ENCODE measurements at regions not wholly inside any gene's neighbourhood (a gene's known extent, or its start where the extent isn't known, plus 50 kb on each side); places are given as distances from the start of the nearest gene placed in this dataset.

- no peak for DNase-seq (ENCODE audit: low read depth)
Measured at GRCh38 chr7:128145191-128145590, 95.9 kb upstream of the LEP start.

DNA sequence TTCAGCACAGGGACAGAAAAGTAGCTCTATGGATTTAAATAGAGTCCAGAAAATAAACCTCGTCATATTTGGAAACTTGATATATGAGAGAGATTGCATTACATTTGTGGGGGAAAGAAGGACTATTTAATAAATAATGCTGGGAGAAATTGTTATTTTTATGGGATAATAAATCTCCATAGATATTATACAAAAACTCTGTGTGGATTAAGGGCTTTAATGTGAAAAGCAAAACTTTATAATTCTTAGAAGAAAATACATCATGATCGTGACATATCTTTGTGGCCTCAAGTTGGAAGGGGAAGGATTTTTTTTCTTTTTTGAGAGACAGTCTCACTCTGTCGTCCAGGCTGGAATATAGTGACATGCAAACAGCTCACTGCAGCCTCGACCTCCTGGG, 95.0 kb upstream of the LEP start:
- DNase-seq (ENCODE audit: low read depth): no peak

- no peak for DNase-seq (ENCODE audit: low read depth)
Measured at GRCh38 chr7:128148676-128149075, 92.4 kb upstream of the LEP start.

- DNase-seq (ENCODE audit: low read depth): no peak
Measured at GRCh38 chr7:128150223-128150865, 90.7 kb upstream of the LEP start.

DNA sequence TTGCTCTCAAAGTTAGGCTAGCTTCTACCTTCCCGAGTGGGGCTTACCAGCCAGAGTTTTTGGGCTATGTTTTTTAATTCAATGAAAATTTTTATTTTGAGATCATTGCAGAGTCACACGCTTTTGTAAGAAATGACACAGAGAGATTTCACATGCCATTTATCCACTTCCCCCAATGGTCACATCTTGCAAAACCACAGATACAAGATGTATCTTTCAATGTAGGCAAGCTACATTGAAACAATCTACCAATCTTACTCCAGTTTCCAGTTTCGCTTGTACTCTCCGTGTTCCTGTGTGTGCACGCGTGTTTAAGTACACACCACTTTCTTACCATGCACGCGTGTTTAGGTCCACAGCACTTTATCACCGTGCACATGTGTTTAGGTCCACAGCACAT, 89.4 kb upstream of the LEP start:
- DNase-seq (ENCODE audit: low read depth): no peak

DNA sequence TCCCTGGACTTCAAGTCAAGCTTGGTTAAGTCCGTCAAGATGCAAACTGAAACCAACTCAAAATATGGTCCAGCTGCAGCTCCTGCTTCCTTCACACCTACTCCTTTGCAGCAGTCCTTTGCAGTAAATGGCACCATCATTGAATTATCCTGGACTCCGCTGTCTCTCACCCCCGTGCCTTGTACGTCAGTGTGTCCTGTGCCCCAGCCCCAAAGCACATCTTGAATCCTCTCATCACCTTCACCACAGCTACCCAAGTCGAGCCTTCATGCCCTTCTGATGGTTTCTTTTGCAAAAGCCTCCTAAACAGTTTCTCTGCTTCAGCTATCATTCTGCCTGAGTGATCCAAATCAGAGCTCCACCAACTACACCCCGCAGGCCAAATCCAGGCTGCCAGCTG, 88.4 kb upstream of the LEP start:
- no peak for DNase-seq (ENCODE audit: low read depth)

GRCh38 chr7:128153436-128153835, 87.6 kb upstream of the LEP start:
- no peak for DNase-seq (ENCODE audit: low read depth)

DNA sequence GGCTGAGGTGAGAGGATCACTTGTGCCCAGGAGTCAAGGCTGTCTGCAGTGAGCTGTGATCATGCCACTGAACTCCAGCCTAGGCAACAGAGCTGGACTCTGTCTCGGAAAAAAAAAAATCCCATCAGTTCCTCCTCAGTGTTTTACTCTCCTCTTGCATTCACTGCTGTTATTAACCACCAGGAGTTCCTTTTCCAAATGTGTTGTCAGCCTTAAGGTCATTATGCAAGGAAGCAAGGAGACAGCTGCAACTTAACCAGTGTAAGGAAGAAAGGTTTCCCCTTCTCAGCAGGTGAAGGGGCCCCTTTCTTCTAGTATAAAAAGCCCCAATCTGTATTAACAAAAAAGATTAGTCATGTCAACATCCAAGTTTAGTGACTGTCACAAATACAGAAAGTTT, 86.6 kb upstream of the LEP start:
- no peak for DNase-seq (ENCODE audit: low read depth)

DNA sequence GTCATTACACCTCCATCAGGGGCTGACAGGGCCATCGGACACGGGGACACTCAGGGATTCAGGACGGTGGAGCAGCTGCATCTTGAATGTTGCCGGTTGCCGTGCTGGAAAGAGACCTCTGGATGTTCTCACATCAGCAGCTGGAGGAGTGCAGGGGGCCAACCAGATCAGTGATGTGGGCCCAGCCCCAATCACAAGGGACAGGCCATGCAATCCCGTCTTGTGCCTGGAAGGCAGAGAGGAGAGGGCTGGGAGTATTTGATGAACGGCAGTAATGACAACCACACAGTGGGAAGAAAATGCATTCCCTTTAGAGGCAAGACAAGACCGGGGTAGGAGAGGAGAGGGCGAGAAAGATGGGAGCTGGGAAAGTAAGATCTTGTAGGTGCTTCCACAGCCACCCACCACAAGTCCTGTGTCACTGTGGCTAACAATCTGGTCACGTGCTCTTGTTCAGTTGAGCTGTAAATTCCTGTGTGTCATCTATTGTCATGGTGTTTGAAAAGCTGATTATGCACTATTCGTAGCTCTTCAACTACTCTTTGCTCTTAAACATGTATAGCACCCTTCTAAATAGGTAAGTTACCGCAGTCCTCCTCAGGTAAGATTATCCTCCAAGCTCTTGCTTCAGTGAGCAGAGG, 85.9 kb upstream of the LEP start:
- no peak for DNase-seq (ENCODE audit: low read depth)

DNA sequence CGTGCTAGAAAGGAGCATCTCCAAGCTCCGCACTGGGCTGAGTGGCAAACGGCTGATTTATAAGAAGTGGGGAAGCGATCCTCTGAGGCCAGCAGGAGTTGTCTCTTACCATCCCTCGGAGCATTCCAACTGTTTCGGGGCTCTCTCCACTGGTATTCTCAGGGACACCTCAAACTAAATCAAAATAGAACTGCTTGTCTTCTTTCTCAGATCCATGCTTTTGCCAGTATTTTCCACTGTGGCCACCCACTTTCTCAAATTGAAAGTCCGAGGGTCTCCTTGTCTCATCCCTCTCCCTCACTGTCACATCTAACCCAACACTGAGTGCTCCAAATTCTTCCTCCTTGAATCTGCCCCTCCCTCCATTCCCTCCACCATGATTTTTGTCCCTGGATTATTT, 83.2 kb upstream of the LEP start:
- DNase-seq (ENCODE audit: low read depth): no peak

DNA sequence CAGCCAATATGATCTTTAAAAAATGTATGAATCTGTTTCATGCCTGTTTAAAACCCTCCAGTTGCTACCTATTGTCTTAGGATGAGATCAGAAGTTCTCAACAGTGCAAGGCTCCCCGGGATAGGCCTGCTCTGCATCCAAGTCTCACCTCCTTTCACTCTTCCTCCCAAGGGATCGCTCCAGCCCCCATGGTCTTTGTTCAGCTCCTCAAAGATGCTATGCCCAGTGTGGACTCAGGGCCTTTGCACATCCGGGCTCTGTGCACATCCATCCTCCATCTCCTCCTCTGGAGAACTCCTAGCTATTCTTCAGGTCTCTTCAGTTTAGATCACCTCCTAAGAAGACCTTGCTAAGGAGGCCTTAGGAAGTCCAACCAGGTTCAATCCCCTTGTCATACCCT, 82.7 kb upstream of the LEP start:
- no peak for DNase-seq (ENCODE audit: low read depth)

- no peak for DNase-seq (ENCODE audit: low read depth)
Measured at GRCh38 chr7:128160296-128160695, 80.8 kb upstream of the LEP start.

GRCh38 chr7:128161466-128162125, 79.5 kb upstream of the LEP start:
- no peak for DNase-seq (ENCODE audit: low read depth)

- no peak for DNase-seq (ENCODE audit: low read depth)
Measured at GRCh38 chr7:128162666-128163065, 78.4 kb upstream of the LEP start.

GRCh38 chr7:128163473-128163872, 77.6 kb upstream of the LEP start:
- no peak for DNase-seq (ENCODE audit: low read depth)

GRCh38 chr7:128164061-128164954, 76.8 kb upstream of the LEP start:
- DNase-seq (ENCODE audit: low read depth): no peak

GRCh38 chr7:128164955-128165670, 76.0 kb upstream of the LEP start:
- no peak for DNase-seq (ENCODE audit: low read depth)

DNA sequence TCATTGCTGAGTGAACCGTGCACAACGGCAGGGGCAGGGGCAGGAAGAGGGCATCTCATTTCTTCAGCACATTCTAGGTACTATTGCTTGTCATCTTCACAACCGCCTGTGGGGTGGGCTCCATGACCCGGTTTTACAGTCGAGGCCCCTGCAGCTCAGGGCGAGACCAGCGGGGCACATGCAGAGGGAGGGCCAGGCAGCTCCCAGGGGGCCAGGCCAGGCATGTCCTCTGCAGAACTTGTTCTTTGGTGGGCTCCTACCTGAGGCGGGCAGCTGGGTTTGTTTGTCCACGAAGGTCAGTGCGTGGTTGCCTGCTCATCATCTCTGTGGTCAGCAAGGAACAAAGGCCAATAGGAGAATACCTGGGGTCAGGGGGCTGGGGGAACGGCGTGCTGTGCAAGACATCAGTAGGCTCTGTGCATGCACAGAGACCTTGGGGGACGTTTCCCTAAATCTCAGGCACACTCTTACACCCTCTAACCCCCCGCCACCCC, 75.1 kb upstream of the LEP start:
- no peak for DNase-seq (ENCODE audit: low read depth)

DNA sequence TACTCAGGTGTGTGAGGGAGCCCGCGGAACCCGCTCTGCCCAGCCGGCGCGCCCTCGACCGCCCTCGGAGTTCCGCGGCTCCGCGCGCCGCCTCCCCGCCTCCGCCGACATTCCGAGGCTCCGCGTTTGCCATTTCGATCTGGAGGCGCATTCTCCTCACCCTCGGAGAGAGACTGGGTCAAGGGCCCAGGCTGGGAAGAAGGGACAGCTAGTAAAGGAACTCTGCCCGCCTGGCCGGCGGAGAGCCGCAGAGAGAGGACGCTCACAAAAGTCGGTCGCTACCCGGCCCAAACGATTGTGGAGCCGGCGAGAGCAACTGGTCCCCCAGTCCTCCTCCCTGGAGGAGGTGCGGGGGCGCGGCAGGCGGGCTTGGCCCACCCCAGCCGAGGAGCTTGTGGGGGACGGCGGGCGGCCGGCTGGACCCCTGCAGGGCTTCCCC, 74.5 kb upstream of the LEP start:
- no peak for DNase-seq (ENCODE audit: low read depth)

DNA sequence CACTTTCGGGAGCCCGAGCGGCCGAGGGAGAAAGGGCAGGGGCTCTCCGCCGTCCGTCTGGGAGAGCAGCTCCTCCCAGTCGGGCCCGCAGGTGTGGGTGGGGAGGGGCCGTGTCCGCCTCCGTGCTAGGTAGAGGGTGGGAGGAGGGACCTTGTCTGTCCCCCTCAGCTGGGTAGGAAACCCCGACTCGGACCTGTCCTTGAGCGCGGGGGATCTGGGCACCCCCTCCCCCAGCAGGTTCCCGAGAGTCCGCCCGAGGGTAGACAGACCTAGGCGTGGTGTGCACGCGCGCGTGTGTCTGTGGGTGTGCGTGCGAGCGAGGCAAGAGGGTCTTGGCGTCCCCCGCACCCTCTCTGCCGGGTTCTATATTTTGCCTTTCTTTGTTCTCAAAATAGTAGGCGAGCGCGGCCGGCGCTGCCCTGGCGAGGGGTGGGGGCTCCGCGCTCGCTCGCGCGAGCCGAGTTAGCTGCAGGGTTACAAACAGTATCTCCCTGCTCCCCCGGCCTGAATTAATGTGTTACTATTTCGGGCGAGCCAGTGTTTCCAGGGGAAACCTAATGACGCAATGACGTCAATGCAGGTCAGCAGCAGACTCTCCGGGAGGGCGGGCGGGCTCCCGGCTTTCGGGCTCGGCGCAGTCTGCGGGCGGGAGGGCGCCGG, 73.9 kb upstream of the LEP start:
- DNase-seq (ENCODE audit: low read depth): peak; percentile 19
